IMR-90 (cell line): ENCODE measurements at regions not wholly inside any gene's neighbourhood (a gene's known extent, or its start where the extent isn't known, plus 50 kb on each side); places are given as distances from the start of the nearest gene placed in this dataset.

ENCODE experiments used
- ATAC-seq: fragments of 200-7000 bp; cut with Tn5 transposase; 2 replicates; pipeline ENCODE4 v1.9.1; 2020; ENCODE audit warnings: low read depth, mild to moderate bottlenecking, moderate library complexity
- BruUV-seq: library from RNA; stranded (reverse); fragments of 400-500 nt; replicated peaks from 2 replicates; lab custom pipeline; 2021; lab: Mats Ljungman, UMichigan
- CTCF ChIA-PET: fragments of 300-600 bp; formaldehyde crosslinking; extraction: SDS; loops from one replicate; lab custom pipeline; 2021; ENCODE audit warnings: antibody characterized with exemption; lab: Yijun Ruan, JAX
- POLR2A ChIA-PET: fragments of 300-600 bp; sonication (Branson Sonifier 250); formaldehyde crosslinking; loops from one replicate; lab custom pipeline; 2022; ENCODE audit warnings: antibody characterized with exemption; ENCODE audit not compliant: unreplicated experiment; lab: Charles Lee
- DNase-seq: peaks from one replicate; pipeline ENCODE4 v3.0.0; 2013
- H2AFZ ChIP-seq: replicated peaks from 2 replicates; pipeline ENCODE3; 2013; ENCODE audit warnings: low read length, mild to moderate bottlenecking; ENCODE audit not compliant: poor library complexity
- H2AK5ac ChIP-seq: 2 replicates; pipeline ENCODE4 v1.6.1; 2013; ENCODE audit warnings: low read depth, low read length, inconsistent platforms
- H2AK9ac ChIP-seq: replicated peaks from 2 replicates; pipeline ENCODE3; 2013; ENCODE audit warnings: mild to moderate bottlenecking, low read depth, low read length, moderate library complexity; ENCODE audit not compliant: poor library complexity
- H2BK120ac ChIP-seq: 2 replicates; pipeline ENCODE4 v1.6.1; 2013; ENCODE audit warnings: low read depth, low read length, inconsistent platforms
- H2BK15ac ChIP-seq: 3 replicates; pipeline ENCODE4 v1.6.1; 2013; ENCODE audit warnings: low read depth, low read length, inconsistent platforms
- H2BK20ac ChIP-seq: 2 replicates; pipeline ENCODE4 v1.6.1; 2013; ENCODE audit warnings: low read depth, mild to moderate bottlenecking, inconsistent platforms, low read length, moderate library complexity
- H2BK5ac ChIP-seq: 2 replicates; pipeline ENCODE4 v1.6.1; 2013; ENCODE audit warnings: mild to moderate bottlenecking, low read depth, low read length, inconsistent platforms; ENCODE audit not compliant: poor library complexity, severe bottlenecking
- H3K14ac ChIP-seq: replicated peaks from 2 replicates; pipeline ENCODE4 v1.6.1; 2013; ENCODE audit warnings: low read depth, low read length, inconsistent platforms
- H3K18ac ChIP-seq: 2 replicates; pipeline ENCODE4 v1.6.1; 2013; ENCODE audit warnings: low read depth, low read length, control low read depth
- H3K23ac ChIP-seq: 2 replicates; pipeline ENCODE4 v1.6.1; 2013; ENCODE audit warnings: low read depth, low read length, inconsistent platforms
- H3K27ac ChIP-seq: 2 replicates; pipeline ENCODE4 v1.5.1; 2013; ENCODE audit warnings: mild to moderate bottlenecking, control low read depth, low read length; ENCODE audit not compliant: insufficient read depth
- H3K27me3 ChIP-seq: 2 replicates; pipeline ENCODE4 v1.6.1; 2013; ENCODE audit warnings: low read length; ENCODE audit not compliant: control insufficient read depth, insufficient read depth
- H3K36me3 ChIP-seq: 2 replicates; pipeline ENCODE4 v1.6.1; 2013; ENCODE audit warnings: low read length, mixed read lengths; ENCODE audit not compliant: control insufficient read depth, insufficient read depth
- H3K4ac ChIP-seq: 2 replicates; pipeline ENCODE4 v1.6.1; 2013; ENCODE audit warnings: low read depth, low read length, inconsistent platforms
- H3K4me1 ChIP-seq: 2 replicates; pipeline ENCODE4 v1.6.1; 2013; ENCODE audit warnings: low read length, mixed read lengths; ENCODE audit not compliant: control insufficient read depth, insufficient read depth
- H3K4me2 ChIP-seq: 2 replicates; pipeline ENCODE4 v1.6.1; 2013; ENCODE audit warnings: low read depth, mild to moderate bottlenecking, control low read depth, low read length, moderate library complexity
- H3K4me3 ChIP-seq: 2 replicates; pipeline ENCODE4 v1.5.1; 2013; ENCODE audit warnings: low read depth, mild to moderate bottlenecking, control low read depth, low read length, moderate library complexity; ENCODE audit not compliant: insufficient read depth
- H3K56ac ChIP-seq: 2 replicates; pipeline ENCODE4 v1.6.1; 2013; ENCODE audit warnings: low read length, inconsistent platforms; ENCODE audit not compliant: insufficient read depth; ENCODE audit errors: extremely low read depth
- H3K79me1 ChIP-seq, 2 experiments: 2 replicates each; pipeline ENCODE4 v1.6.1; 2013; ENCODE audit warnings: low read length in 2 of 2, inconsistent platforms in 1 of 2, low read depth in 1 of 2
- H3K9ac ChIP-seq: 2 replicates; pipeline ENCODE4 v1.6.1; 2013; ENCODE audit warnings: low read depth, low read length, control low read depth
- H3K9me1 ChIP-seq: 2 replicates; pipeline ENCODE4 v1.6.1; 2013; ENCODE audit warnings: low read length, inconsistent platforms; ENCODE audit not compliant: insufficient read depth
- H3K9me3 ChIP-seq: 2 replicates; pipeline ENCODE4 v1.6.1; 2013; ENCODE audit warnings: low read length; ENCODE audit not compliant: control insufficient read depth, insufficient read depth
- H4K20me1 ChIP-seq: 2 replicates; pipeline ENCODE4 v1.6.1; 2013; ENCODE audit warnings: low read length, inconsistent platforms; ENCODE audit not compliant: insufficient read depth
- H4K5ac ChIP-seq: 2 replicates; pipeline ENCODE4 v1.6.1; 2013; ENCODE audit warnings: mild to moderate bottlenecking, low read depth, low read length, control low read depth
- H4K8ac ChIP-seq, 2 experiments: 2 replicates each; pipeline ENCODE4 v1.6.1; 2013; ENCODE audit warnings: low read depth in 2 of 2, low read length in 2 of 2, control low read depth in 1 of 2, inconsistent platforms in 1 of 2
- H4K91ac ChIP-seq: 2 replicates; pipeline ENCODE4 v1.6.1; 2013; ENCODE audit warnings: low read depth, low read length, inconsistent platforms; ENCODE audit not compliant: insufficient read depth
- BHLHE40 ChIP-seq: fragments of 150-350 bp; IDR thresholded peaks from 2 replicates; pipeline ENCODE4 v1.6.1; 2016; ENCODE audit warnings: mild to moderate bottlenecking, low read depth, low read length
- CEBPB ChIP-seq: IDR thresholded peaks from 2 replicates; pipeline ENCODE4 v1.6.1; 2012; ENCODE audit warnings: low read depth, low read length, improper control_type of control experiment
- CHD1 ChIP-seq: IDR thresholded peaks from 2 replicates; pipeline ENCODE4 v1.6.1; 2012; ENCODE audit warnings: low read depth, low read length, improper control_type of control experiment
- FOS ChIP-seq: fragments of 150-350 bp; IDR thresholded peaks from 2 replicates; pipeline ENCODE4 v1.6.1; 2016; ENCODE audit warnings: low read depth, low read length
- MAFK ChIP-seq: IDR thresholded peaks from 2 replicates; pipeline ENCODE4 v1.6.1; 2012; ENCODE audit warnings: low read depth, low read length, improper control_type of control experiment
- MAZ ChIP-seq: IDR thresholded peaks from 2 replicates; pipeline ENCODE4 v1.6.1; 2012; ENCODE audit warnings: low read depth, mild to moderate bottlenecking, low read length, improper control_type of control experiment, moderate library complexity, borderline replicate concordance
- NFE2L2 ChIP-seq: fragments of 150-350 bp; IDR thresholded peaks from 2 replicates; pipeline ENCODE4 v1.6.1; 2016; ENCODE audit warnings: low read depth, mild to moderate bottlenecking, low read length
- POLR2A ChIP-seq: IDR thresholded peaks from 2 replicates; pipeline ENCODE4 v1.6.1; 2012; ENCODE audit warnings: mild to moderate bottlenecking, low read depth, low read length
- RAD21 ChIP-seq: IDR thresholded peaks from 2 replicates; pipeline ENCODE4 v1.6.1; 2012; ENCODE audit warnings: low read length, improper control_type of control experiment
- RCOR1 ChIP-seq: IDR thresholded peaks from 2 replicates; pipeline ENCODE4 v1.6.1; 2012; ENCODE audit warnings: mild to moderate bottlenecking, low read length, improper control_type of control experiment; ENCODE audit not compliant: insufficient replicate concordance
- RFX5 ChIP-seq: IDR thresholded peaks from 2 replicates; pipeline ENCODE4 v1.8.0; 2012; ENCODE audit warnings: low read depth, mild to moderate bottlenecking, low read length, moderate library complexity
- SMC3 ChIP-seq: fragments of 150-350 bp; IDR thresholded peaks from 2 replicates; pipeline ENCODE4 v1.6.1; 2016; ENCODE audit warnings: low read depth, mild to moderate bottlenecking, antibody characterized with exemption, low read length, moderate library complexity
- WGBS, 2 experiments: methylation state at CpG; one replicate each; pipeline versions ENCODE4 v1.1.5 to v1.1.7; 2013; ENCODE audit warnings: missing lambda C conversion rate in 2 of 2; ENCODE audit not compliant: insufficient read length in 1 of 2; ENCODE audit errors: extremely low coverage in 2 of 2; 5-methylcytosine and 5-hydroxymethylcytosine counted together
- dilution Hi-C: fragments of 300-500 bp; cut with HindIII; formaldehyde crosslinking; loops from one replicate; pipeline ENCODE4 v1.14.3; 2018; ENCODE audit warnings: low sequenced_read_pairs; ENCODE audit not compliant: unreplicated experiment
- in situ Hi-C: fragments of 300-500 bp; cut with MboI; formaldehyde crosslinking; loops from 3 replicates; pipeline ENCODE4 v1.14.3; 2019; ENCODE audit warnings: low sequenced_read_pairs, inconsistent platforms, mixed read lengths
- intact Hi-C: fragments of 100-400 bp; cut with micrococcal nuclease; formaldehyde crosslinking; loops from 2 replicates; pipeline ENCODE4 v1.10.0; 2022
- TF ChIP-seq, protein P1 (sequence below): conservative IDR thresholded peaks from 2 replicates; pipeline ENCODE4 v1.5.1; 2012; ENCODE audit warnings: mild to moderate bottlenecking, low read depth, low read length, improper control_type of control experiment
- TF ChIP-seq, protein P2 (sequence below): fragments of 150-350 bp; IDR thresholded peaks from 2 replicates; pipeline ENCODE4 v1.6.1; 2017; ENCODE audit warnings: mild to moderate bottlenecking, antibody characterized with exemption, low read length, low read depth

DNA sequence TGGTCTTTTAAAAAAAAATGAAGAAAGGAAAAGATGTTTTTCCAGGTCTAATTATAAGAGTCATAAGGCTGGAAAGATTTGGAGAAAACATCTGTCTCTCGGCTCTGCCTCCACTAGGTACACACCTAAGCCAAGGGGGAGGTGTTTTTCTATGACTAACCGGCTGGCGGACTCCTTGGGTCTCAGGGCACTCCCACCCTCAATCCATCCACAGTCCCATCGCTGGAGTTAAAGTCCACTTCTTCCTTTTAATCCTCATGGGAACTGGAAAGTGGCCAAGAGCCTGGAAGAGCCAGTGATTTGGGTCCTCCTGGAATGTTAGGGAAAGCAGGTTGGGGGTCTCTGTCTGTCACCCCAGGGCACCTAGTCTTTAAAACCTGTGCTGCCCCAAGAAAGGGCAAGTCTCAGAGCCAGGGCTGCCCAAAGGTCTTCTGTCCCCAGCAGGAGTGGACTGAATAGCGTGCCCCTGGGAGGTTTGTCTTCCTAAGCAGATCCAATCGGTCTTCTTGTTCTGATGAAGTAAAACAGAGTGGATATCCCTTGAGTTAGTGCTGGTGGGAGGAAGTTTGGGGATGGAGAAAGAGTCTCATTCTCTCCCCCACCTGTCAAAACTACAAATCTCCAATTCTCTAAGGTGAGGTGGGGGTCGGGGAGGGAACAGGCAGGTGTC is 66.4 kb downstream of the MCFD2 start (continued):
- TF ChIP-seq POLR2A = no peak
- TF ChIP-seq FOS = no peak
- no peak for TF ChIP-seq SMC3
- TF ChIP-seq RAD21 = no peak
- TF ChIP-seq RCOR1 = no peak
- no peak for TF ChIP-seq BHLHE40

DNA sequence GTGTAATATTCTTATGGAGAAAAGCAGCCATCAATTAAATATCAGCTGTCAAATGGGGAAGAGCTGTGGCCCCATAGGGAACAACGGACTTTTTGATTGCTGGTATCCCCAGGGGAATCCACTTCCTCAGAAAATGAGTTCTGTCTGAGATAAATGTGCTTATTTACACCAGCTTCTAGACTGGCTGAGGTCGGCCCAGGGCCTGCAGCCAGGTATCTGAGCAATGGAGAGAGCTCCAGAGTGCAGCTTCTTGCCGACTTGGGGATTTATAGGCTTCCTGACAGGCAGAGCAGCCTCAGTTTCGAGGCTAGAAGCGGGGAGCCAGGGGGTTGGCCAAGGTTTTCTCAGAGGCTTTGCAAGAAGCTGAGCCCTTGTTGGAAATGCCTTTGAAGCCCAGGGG is 67.2 kb downstream of the MCFD2 start:
- Histone ChIP-seq H3K18ac (peak overlapping the region; percentile 99), H3K14ac (peak overlapping the region; percentile 99), H2BK120ac (peak overlapping the region; percentile 100), H2BK15ac (peak overlapping the region; percentile 46; the same call in 2 of the 3 replicates), H2AFZ (no peak overlapping the region), H2AK9ac (peak overlapping the region; percentile 84), H3K27me3 (no peaks in the 10 kb centered on the region), H3K79me1 (peaks cover 9 to 49% of the 10 kb centered on the region in 2 experiments), H3K9ac (peak overlapping the region; percentile 77), H3K4me1 (peaks cover 50% of the 10 kb centered on the region), H3K4ac (peak overlapping the region; percentile 100), H3K4me2 (peak overlapping the region; percentile 17), H3K4me3 (no peak overlapping the region), H3K9me3 (peaks cover 3% of the 10 kb centered on the region; the same call in 1 of the 2 replicates), H2AK5ac (peak overlapping the region; percentile 96), H3K27ac (peak overlapping the region; percentile 95), H4K20me1 (no peaks in the 10 kb centered on the region), H4K91ac (peak overlapping the region; percentile 100), H4K8ac (peak overlapping the region; percentile 92 to 99), H2BK20ac (peak overlapping the region; percentile 100), H3K36me3 (no peaks in the 10 kb centered on the region), H2BK5ac (peak overlapping the region; percentile 100), H3K56ac (peak overlapping the region; percentile 97), H3K9me1 (peaks cover 29% of the 10 kb centered on the region), H4K5ac (peak overlapping the region; percentile 83), H3K23ac (peak overlapping the region; percentile 83)
- ATAC-seq = no peak
- 7% methylated on average over 3 of the region's 5 CpGs; no CpG with 5 or more reads in 1 of the 2 experiments for WGBS, 2 experiments
- dilution Hi-C loops = no loop called here
- intact Hi-C loops = no loop called here
- POLR2A ChIA-PET = no interaction called here
- no peak for DNase-seq
- in situ Hi-C loops = no loop called here
- CTCF ChIA-PET = interaction anchor here (0.7 kb wide), 1 partner anchor 71 kb away, joined by 5 read pairs; no protein-coding TSS in a partner anchor
- no TSS peak for BruUV-seq
- no peak for TF ChIP-seq MAZ
- no peak for TF ChIP-seq POLR2A
- TF ChIP-seq NFE2L2 = no peak
- TF ChIP-seq, protein P1, sequence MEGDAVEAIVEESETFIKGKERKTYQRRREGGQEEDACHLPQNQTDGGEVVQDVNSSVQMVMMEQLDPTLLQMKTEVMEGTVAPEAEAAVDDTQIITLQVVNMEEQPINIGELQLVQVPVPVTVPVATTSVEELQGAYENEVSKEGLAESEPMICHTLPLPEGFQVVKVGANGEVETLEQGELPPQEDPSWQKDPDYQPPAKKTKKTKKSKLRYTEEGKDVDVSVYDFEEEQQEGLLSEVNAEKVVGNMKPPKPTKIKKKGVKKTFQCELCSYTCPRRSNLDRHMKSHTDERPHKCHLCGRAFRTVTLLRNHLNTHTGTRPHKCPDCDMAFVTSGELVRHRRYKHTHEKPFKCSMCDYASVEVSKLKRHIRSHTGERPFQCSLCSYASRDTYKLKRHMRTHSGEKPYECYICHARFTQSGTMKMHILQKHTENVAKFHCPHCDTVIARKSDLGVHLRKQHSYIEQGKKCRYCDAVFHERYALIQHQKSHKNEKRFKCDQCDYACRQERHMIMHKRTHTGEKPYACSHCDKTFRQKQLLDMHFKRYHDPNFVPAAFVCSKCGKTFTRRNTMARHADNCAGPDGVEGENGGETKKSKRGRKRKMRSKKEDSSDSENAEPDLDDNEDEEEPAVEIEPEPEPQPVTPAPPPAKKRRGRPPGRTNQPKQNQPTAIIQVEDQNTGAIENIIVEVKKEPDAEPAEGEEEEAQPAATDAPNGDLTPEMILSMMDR = no peak
- TF ChIP-seq CEBPB = no peak
- TF ChIP-seq RFX5 = no peak
- no peak for TF ChIP-seq MAFK
- no peak for TF ChIP-seq BHLHE40
- no peak for TF ChIP-seq RCOR1
- no peak for TF ChIP-seq SMC3
- no peak for TF ChIP-seq CHD1
- TF ChIP-seq, protein P2, sequence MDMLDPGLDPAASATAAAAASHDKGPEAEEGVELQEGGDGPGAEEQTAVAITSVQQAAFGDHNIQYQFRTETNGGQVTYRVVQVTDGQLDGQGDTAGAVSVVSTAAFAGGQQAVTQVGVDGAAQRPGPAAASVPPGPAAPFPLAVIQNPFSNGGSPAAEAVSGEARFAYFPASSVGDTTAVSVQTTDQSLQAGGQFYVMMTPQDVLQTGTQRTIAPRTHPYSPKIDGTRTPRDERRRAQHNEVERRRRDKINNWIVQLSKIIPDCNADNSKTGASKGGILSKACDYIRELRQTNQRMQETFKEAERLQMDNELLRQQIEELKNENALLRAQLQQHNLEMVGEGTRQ = no peak
- TF ChIP-seq FOS = no peak
- TF ChIP-seq RAD21 = no peak
